Colonic mucosa (tissue), 4 donors: ENCODE measurements at regions not wholly inside any gene's neighbourhood (a gene's known extent, or its start where the extent isn't known, plus 50 kb on each side); places are given as distances from the start of the nearest gene placed in this dataset.
"Not testable (repeated sequence)": the region's sequence is repeated elsewhere in the genome, so short reads cannot be mapped to it uniquely, and the experiment has no call there.

Experiments used
- DNase-seq: peaks from one replicate; pipeline ENCODE4 v3.0.0-alpha.2; 2020
- H3K27ac ChIP-seq: fragments of 200-600 bp; one replicate; pipeline ENCODE4 v1.8.0; 2021
- H3K27me3 ChIP-seq: fragments of 200-600 bp; one replicate; pipeline ENCODE4 v1.8.0; 2021
- H3K36me3 ChIP-seq: fragments of 200-600 bp; one replicate; pipeline ENCODE4 v1.8.0; 2021
- H3K4me1 ChIP-seq: fragments of 200-600 bp; one replicate; pipeline ENCODE4 v1.8.0; 2021; ENCODE audit warnings: mild to moderate bottlenecking
- H3K4me3 ChIP-seq: fragments of 200-600 bp; one replicate; pipeline ENCODE4 v1.8.0; 2021
- H3K9ac ChIP-seq, 2 donors: one replicate each; pipeline ENCODE4 v1.7.0; 2013; ENCODE audit warnings: control low read depth in 2 of 2, low read depth in 2 of 2, low read length in 2 of 2
- H3K9me3 ChIP-seq: fragments of 200-600 bp; one replicate; pipeline ENCODE4 v1.8.0; 2021
- CTCF ChIP-seq: fragments of 200-600 bp; IDR thresholded peaks from one replicate; pipeline ENCODE4 v1.8.0; 2022; ENCODE audit warnings: antibody characterized with exemption, mild to moderate bottlenecking
- intact Hi-C: fragments of 100-400 bp; cut with DNase I; formaldehyde crosslinking; loops from one replicate; pipeline ENCODE4 v1.14.1; 2022
- donor health status: healthy.
- donor health status: DM: no; HTN: no; CAD: no.
- donor health status: DM: no; HTN: no; CAD: no.

- Histone ChIP-seq H3K27ac (peak overlapping the region; percentile 63), H3K9me3 (no peaks in the 10 kb centered on the region), H3K36me3 (no peaks in the 10 kb centered on the region), H3K27me3 (no peaks in the 10 kb centered on the region), H3K4me1 (peaks cover 11% of the 10 kb centered on the region), H3K4me3 (no peak overlapping the region), H3K9ac (no peak overlapping the region)
- intact Hi-C loops, result no loop called here
- TF ChIP-seq CTCF, result no peak
- no peak for DNase-seq
These were observed 55.3 kb upstream of the ATP1B1 start for GRCh38 chr1:169051171-169051570.

- peaks cover 11% of the 10 kb centered on the region for H3K4me1 ChIP-seq
- intact Hi-C loops, H3K27me3 ChIP-seq, H3K9me3 ChIP-seq, H3K4me3 ChIP-seq, H3K36me3 ChIP-seq: not testable (repeated sequence)
- peak overlapping the region; percentile 63 for H3K27ac ChIP-seq
- H3K9ac ChIP-seq, result peak overlapping the region in 1 of 2 donors; percentile 31
- peak; percentile 49 for DNase-seq
These were observed 54.3 kb upstream of the ATP1B1 start for GRCh38 chr1:169052171-169052570.

GRCh38 chr1:169052727-169053126, 53.8 kb upstream of the ATP1B1 start:
- Histone ChIP-seq H3K27ac (peak overlapping the region; percentile 63), H3K4me3 (no peak overlapping the region), H3K36me3 (no peaks in the 10 kb centered on the region), H3K9ac (peak overlapping the region in 1 of 2 donors; percentile 52), H3K4me1 (peaks cover 7% of the 10 kb centered on the region), H3K9me3 (no peaks in the 10 kb centered on the region), H3K27me3 (no peaks in the 10 kb centered on the region)
- TF ChIP-seq CTCF, result no peak
- intact Hi-C loops, result no loop called here
- DNase-seq, result peak; percentile 84

- intact Hi-C loops, result no loop called here
- no peak for TF ChIP-seq CTCF
- Histone ChIP-seq H3K36me3 (no peaks in the 10 kb centered on the region), H3K4me3 (no peak overlapping the region), H3K27me3 (no peaks in the 10 kb centered on the region), H3K4me1 (peaks cover 4% of the 10 kb centered on the region), H3K27ac (peak overlapping the region; percentile 63), H3K9ac (peak overlapping the region in 1 of 2 donors; percentile 52), H3K9me3 (no peaks in the 10 kb centered on the region)
- DNase-seq, result no peak
These were observed 53.3 kb upstream of the ATP1B1 start for GRCh38 chr1:169053196-169053595.
